ENCODE measurements at regions not wholly inside any gene's neighbourhood (a gene's known extent, or its start where the extent isn't known, plus 50 kb on each side); places are given as distances from the start of the nearest gene placed in this dataset.

- H3K79me1 ChIP-seq (ENCODE audit: insufficient read depth, low read depth, low read length, poor library complexity, severe bottlenecking) = no peaks in the 10 kb centered on the region
- H3K4ac ChIP-seq (ENCODE audit: low read depth, low read length) = no peak overlapping the region
- H3K14ac ChIP-seq (ENCODE audit: insufficient read depth, low read length) = no peak overlapping the region
- no peak overlapping the region for H3T11ph ChIP-seq (ENCODE audit: low read length)
- no peak overlapping the region for H3K56ac ChIP-seq (ENCODE audit: insufficient read length, low read depth, low read length)
- no peaks in the 10 kb centered on the region for H3K4me1 ChIP-seq (ENCODE audit: insufficient read depth, low read length)
- peaks cover 3% of the 10 kb centered on the region; the same call in 1 of the 2 replicates for H3K27me3 Mint-ChIP-seq (ENCODE audit: low read depth)
- no peak overlapping the region for H4K91ac ChIP-seq (ENCODE audit: insufficient read length, low read depth, low read length)
- no peak overlapping the region for H2AFZ ChIP-seq (ENCODE audit: low read length)
- H2BK5ac ChIP-seq (ENCODE audit: insufficient read length, low read length) = no peak overlapping the region
- no CpG with 5 or more reads among the region's 1 CpG for WGBS (ENCODE audit: extremely low coverage, insufficient read length, low lambda C conversion rate)
- no peak overlapping the region for H2AK5ac ChIP-seq (ENCODE audit: insufficient read length, low read length)
- no peaks in the 10 kb centered on the region for H3K27me3 ChIP-seq (ENCODE audit: insufficient read depth, low read length)
- no peak overlapping the region for H4K8ac ChIP-seq (replicated peaks; ENCODE audit: insufficient read length, low read depth, low read length)
- no peak overlapping the region for H3K27ac ChIP-seq (ENCODE audit: insufficient read length, low read depth, low read length)
- no peak overlapping the region for H2BK120ac ChIP-seq (ENCODE audit: low read depth, low read length, poor library complexity, severe bottlenecking)
- no peak overlapping the region for H2BK15ac ChIP-seq (ENCODE audit: low read depth, low read length)
- no peaks in the 10 kb centered on the region for H3K79me2 ChIP-seq (ENCODE audit: insufficient read depth, low read length)
- no peaks in the 10 kb centered on the region for H3K9me3 Mint-ChIP-seq
- H2BK12ac ChIP-seq (ENCODE audit: insufficient read length, low read depth, low read length) = no peak overlapping the region
- H3K23me2 ChIP-seq (ENCODE audit: insufficient read length, low read depth, low read length, poor library complexity, severe bottlenecking) = no peaks in the 10 kb centered on the region
- H2BK20ac ChIP-seq (ENCODE audit: low read depth, low read length, poor library complexity, severe bottlenecking) = no peak overlapping the region
- H3K18ac ChIP-seq (ENCODE audit: insufficient read length, low read depth, low read length) = no peak overlapping the region
- no peak for TF ChIP-seq CTCF (conservative IDR thresholded peaks at IDR 0.05)
- no peaks in the 10 kb centered on the region for H4K20me1 ChIP-seq (ENCODE audit: control insufficient read depth, insufficient read depth, insufficient read length)
- H3K9me3 ChIP-seq (ENCODE audit: control insufficient read depth, low read depth, low read length) = no peaks in the 10 kb centered on the region
- H3K4me3 Mint-ChIP-seq = no peak overlapping the region
- H3K27ac Mint-ChIP-seq = no peak overlapping the region
- H4K5ac ChIP-seq (ENCODE audit: insufficient read length, low read depth, low read length) = no peak overlapping the region
- no peak for DNase-seq
- H3K9ac ChIP-seq (ENCODE audit: extremely low read depth, insufficient read length, low read length) = no peak overlapping the region
- peaks cover 4 to 7% of the 10 kb centered on the region in 2 experiments for H3K4me1 Mint-ChIP-seq
- no peaks in the 10 kb centered on the region for H3K36me3 Mint-ChIP-seq (ENCODE audit: insufficient read depth in 1 of 3, low read depth in 3 of 3)
- H3K23ac ChIP-seq (ENCODE audit: insufficient read length, low read depth, low read length) = no peak overlapping the region
- H3K4me2 ChIP-seq (ENCODE audit: insufficient read depth, insufficient read length, low read length) = no peak overlapping the region
Observed at GRCh38 chr16:49955858-49956257, 69.2 kb upstream of the CNEP1R1 start.

All from H9 (cell line).